ENCODE measurements at regions not wholly inside any gene's neighbourhood (a gene's known extent, or its start where the extent isn't known, plus 50 kb on each side); places are given as distances from the start of the nearest gene placed in this dataset.

- no peak for TF ChIP-seq EZH2phosphoT487 (IDR thresholded peaks at IDR 0.05; ENCODE audit: insufficient read depth, low read depth)
- no peak for TF ChIP-seq EZH2 (IDR thresholded peaks at IDR 0.05; ENCODE audit: insufficient read depth, poor library complexity, severe bottlenecking)
Observed at GRCh38 chr1:80427881-80428280, 1372.9 kb upstream of the ADGRL2 start.

Data from GM23248 (cell line).